Suprapubic skin (tissue), 4 donors: ENCODE measurements at regions not wholly inside any gene's neighbourhood (a gene's known extent, or its start where the extent isn't known, plus 50 kb on each side); places are given as distances from the start of the nearest gene placed in this dataset.

ENCODE experiments used
- DNase-seq, 2 donors: peaks; one replicate each; pipeline ENCODE4 v3.0.0-alpha.2; 2019; ENCODE audit warnings: low spot score in 2 of 2
- H3K27ac ChIP-seq: fragments of 200-600 bp; sonication (generic); one replicate; pipeline ENCODE4 v1.5.1; 2019
- H3K27me3 ChIP-seq: fragments of 200-600 bp; sonication (generic); one replicate; pipeline ENCODE4 v1.5.1; 2019
- H3K36me3 ChIP-seq: fragments of 200-600 bp; sonication (generic); one replicate; pipeline ENCODE4 v1.5.1; 2019
- H3K4me1 ChIP-seq: fragments of 200-600 bp; sonication (generic); one replicate; pipeline ENCODE4 v1.5.1; 2019
- H3K4me3 ChIP-seq: fragments of 200-600 bp; sonication (generic); one replicate; pipeline ENCODE4 v1.5.1; 2019; ENCODE audit warnings: mild to moderate bottlenecking
- H3K9me3 ChIP-seq: fragments of 200-600 bp; sonication (generic); one replicate; pipeline ENCODE4 v1.5.1; 2019
- EP300 ChIP-seq: sonication (generic); formaldehyde crosslinking; IDR thresholded peaks from one replicate; pipeline ENCODE4 v1.6.1; 2017; ENCODE audit warnings: antibody characterized with exemption
- POLR2A ChIP-seq, 2 donors: fragments of 450-650 bp; IDR thresholded peaks; one replicate each; pipeline ENCODE4 v1.6.1; 2017; ENCODE audit warnings: antibody characterized with exemption in 2 of 2, mild to moderate bottlenecking in 2 of 2, moderate library complexity in 2 of 2
- POLR2AphosphoS5 ChIP-seq, 3 donors: sonication (generic); formaldehyde crosslinking; IDR thresholded peaks; one replicate each; pipeline ENCODE4 v1.6.1; 2017; ENCODE audit warnings: antibody characterized with exemption in 3 of 3
- WGBS: methylation state at CpG from one replicate; pipeline ENCODE4 v1.1.5; 2018; 5-methylcytosine and 5-hydroxymethylcytosine counted together
- TF ChIP-seq, protein P1 (sequence below), 2 donors: fragments of 200-600 bp in 1 of 2; fragments of 450-650 bp in 1 of 2; sonication (generic) in 1 of 2; IDR thresholded peaks; one replicate each; pipeline ENCODE4 v1.5.1; 2016 to 2019; ENCODE audit warnings: antibody characterized with exemption in 2 of 2, mild to moderate bottlenecking in 1 of 2, moderate library complexity in 1 of 2

GRCh38 chr2:181330286-181330685 is 126.9 kb upstream of the ITGA4 start:
- H3K4me3 ChIP-seq, result no peak overlapping the region
- DNase-seq, result no peak
- no peaks in the 10 kb centered on the region for H3K9me3 ChIP-seq
- H3K36me3 ChIP-seq, result no peaks in the 10 kb centered on the region
- no peaks in the 10 kb centered on the region for H3K27me3 ChIP-seq
- H3K27ac ChIP-seq, result no peak overlapping the region
- 98% methylated on average over 1 of the region's 1 CpG for WGBS
- TF ChIP-seq, protein P1, sequence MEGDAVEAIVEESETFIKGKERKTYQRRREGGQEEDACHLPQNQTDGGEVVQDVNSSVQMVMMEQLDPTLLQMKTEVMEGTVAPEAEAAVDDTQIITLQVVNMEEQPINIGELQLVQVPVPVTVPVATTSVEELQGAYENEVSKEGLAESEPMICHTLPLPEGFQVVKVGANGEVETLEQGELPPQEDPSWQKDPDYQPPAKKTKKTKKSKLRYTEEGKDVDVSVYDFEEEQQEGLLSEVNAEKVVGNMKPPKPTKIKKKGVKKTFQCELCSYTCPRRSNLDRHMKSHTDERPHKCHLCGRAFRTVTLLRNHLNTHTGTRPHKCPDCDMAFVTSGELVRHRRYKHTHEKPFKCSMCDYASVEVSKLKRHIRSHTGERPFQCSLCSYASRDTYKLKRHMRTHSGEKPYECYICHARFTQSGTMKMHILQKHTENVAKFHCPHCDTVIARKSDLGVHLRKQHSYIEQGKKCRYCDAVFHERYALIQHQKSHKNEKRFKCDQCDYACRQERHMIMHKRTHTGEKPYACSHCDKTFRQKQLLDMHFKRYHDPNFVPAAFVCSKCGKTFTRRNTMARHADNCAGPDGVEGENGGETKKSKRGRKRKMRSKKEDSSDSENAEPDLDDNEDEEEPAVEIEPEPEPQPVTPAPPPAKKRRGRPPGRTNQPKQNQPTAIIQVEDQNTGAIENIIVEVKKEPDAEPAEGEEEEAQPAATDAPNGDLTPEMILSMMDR (IDR thresholded peaks at IDR 0.05), result no peak
- TF ChIP-seq POLR2A (IDR thresholded peaks at IDR 0.05) (no peak), POLR2AphosphoS5 (IDR thresholded peaks at IDR 0.05) (no peak), EP300 (no peak)
- H3K4me1 ChIP-seq, result no peaks in the 10 kb centered on the region

DNA sequence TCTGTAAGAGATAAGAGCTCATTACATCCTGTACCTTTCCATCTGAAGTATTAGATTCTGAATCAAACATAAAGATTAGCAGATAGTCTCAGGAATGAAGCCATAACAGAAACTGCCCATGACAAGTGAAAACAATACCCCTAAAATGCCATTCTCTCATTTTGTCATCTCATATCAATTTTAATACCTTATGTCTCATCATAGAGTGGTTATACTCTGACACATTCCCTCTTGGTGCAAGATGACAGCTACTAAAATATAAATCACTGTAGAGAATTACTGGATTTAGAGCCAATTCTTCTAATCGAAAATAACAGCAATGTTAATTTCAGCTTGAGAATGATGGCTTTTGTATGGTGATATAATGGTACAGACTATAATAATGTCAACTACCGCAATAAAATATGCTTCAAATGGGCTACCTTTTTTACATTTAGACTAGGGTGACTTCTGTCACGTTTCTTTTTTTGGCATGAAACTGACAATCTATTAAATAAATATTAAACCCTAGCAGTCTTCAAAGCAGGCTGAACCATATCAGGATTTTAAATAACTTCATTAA is 125.1 kb upstream of the ITGA4 start:
- Histone ChIP-seq H3K27ac (no peak overlapping the region), H3K9me3 (no peaks in the 10 kb centered on the region), H3K4me3 (no peak overlapping the region), H3K4me1 (no peaks in the 10 kb centered on the region), H3K36me3 (no peaks in the 10 kb centered on the region), H3K27me3 (no peaks in the 10 kb centered on the region)
- no peak for TF ChIP-seq POLR2A (IDR thresholded peaks at IDR 0.05)
- TF ChIP-seq POLR2AphosphoS5 (IDR thresholded peaks at IDR 0.05), result no peak
- TF ChIP-seq EP300, result no peak
- TF ChIP-seq, protein P1 (IDR thresholded peaks at IDR 0.05), result no peak
- 60% methylated on average over 3 of the region's 3 CpGs for WGBS
- DNase-seq, result no peak

GRCh38 chr2:181334158-181334826 is 122.9 kb upstream of the ITGA4 start:
- Histone ChIP-seq H3K27ac (no peak overlapping the region), H3K27me3 (no peaks in the 10 kb centered on the region), H3K36me3 (no peaks in the 10 kb centered on the region), H3K4me3 (no peak overlapping the region), H3K9me3 (no peaks in the 10 kb centered on the region), H3K4me1 (no peaks in the 10 kb centered on the region)
- no peak for DNase-seq
- 90% methylated on average over 4 of the region's 4 CpGs for WGBS
- no peak for TF ChIP-seq EP300
- TF ChIP-seq POLR2A (IDR thresholded peaks at IDR 0.05), result no peak
- TF ChIP-seq, protein P1 (IDR thresholded peaks at IDR 0.05), result no peak
- no peak for TF ChIP-seq POLR2AphosphoS5 (IDR thresholded peaks at IDR 0.05)

GRCh38 chr2:181340891-181341290 is 116.3 kb upstream of the ITGA4 start:
- Histone ChIP-seq H3K4me3 (no peak overlapping the region), H3K36me3 (no peaks in the 10 kb centered on the region), H3K27me3 (no peaks in the 10 kb centered on the region), H3K9me3 (no peaks in the 10 kb centered on the region), H3K4me1 (no peaks in the 10 kb centered on the region), H3K27ac (no peak overlapping the region)
- WGBS, result 85% methylated on average over 1 of the region's 1 CpG
- no peak for DNase-seq
- TF ChIP-seq POLR2A (IDR thresholded peaks at IDR 0.05) (no peak), EP300 (no peak), POLR2AphosphoS5 (IDR thresholded peaks at IDR 0.05) (no peak)
- TF ChIP-seq, protein P1 (IDR thresholded peaks at IDR 0.05), result no peak

DNA sequence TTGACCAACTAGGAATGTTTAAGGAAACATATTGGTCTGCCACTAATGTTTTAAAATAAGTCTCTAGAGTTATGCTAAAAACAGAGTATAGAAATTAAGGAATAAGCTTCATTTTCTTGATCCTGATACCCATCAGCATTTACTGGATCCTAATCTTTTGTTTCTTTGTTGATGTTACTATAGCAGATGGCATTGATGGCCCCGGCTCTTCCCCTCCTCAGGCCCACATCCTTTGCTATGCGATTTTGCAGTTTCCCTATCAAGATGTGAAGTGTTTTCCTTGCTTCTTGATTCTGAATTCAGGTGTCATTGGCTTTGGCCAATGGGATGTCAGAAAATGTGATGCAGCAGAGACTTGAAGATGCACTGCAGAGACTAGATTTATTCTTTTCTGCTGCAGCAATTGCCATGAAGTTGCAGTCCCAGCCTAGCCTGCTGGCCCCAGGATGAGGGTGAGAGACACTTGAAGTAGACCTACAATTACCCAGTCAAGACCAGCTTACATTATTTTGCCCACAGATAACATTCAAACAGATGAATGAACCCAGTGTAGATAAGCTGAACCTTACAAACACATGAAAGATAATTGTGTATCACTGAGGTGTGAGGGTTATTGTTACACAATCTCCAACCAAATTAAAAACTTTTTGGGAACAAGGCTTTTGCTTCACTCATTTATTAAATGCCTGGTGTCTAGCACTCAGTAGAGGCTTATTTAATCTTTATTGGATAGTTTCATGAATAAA is 115.2 kb upstream of the ITGA4 start:
- Histone ChIP-seq H3K9me3 (no peaks in the 10 kb centered on the region), H3K36me3 (no peaks in the 10 kb centered on the region), H3K4me3 (no peak overlapping the region), H3K4me1 (no peaks in the 10 kb centered on the region), H3K27ac (no peak overlapping the region), H3K27me3 (no peaks in the 10 kb centered on the region)
- WGBS, result 83% methylated on average over 2 of the region's 2 CpGs
- no peak for DNase-seq
- TF ChIP-seq EP300 (no peak), POLR2AphosphoS5 (IDR thresholded peaks at IDR 0.05) (no peak), POLR2A (IDR thresholded peaks at IDR 0.05) (no peak)
- TF ChIP-seq, protein P1 (IDR thresholded peaks at IDR 0.05), result no peak
